K562 (cell line): ENCODE measurements at regions not wholly inside any gene's neighbourhood (a gene's known extent, or its start where the extent isn't known, plus 50 kb on each side); places are given as distances from the start of the nearest gene placed in this dataset.

ENCODE experiments used
- ATAC-seq: fragments of 200-7000 bp; cut with Tn5 transposase; 3 replicates; pipeline ENCODE4 v1.9.1; 2020; ENCODE audit warnings: moderate library complexity
- BruUV-seq: library from RNA; stranded (reverse); fragments of 400-500 nt; replicated peaks from 2 replicates; lab custom pipeline; 2021; lab: Mats Ljungman, UMichigan
- CTCF ChIA-PET: fragments of 300-600 bp; formaldehyde crosslinking; extraction: SDS; loops from one replicate; lab custom pipeline; 2021; ENCODE audit warnings: low intra/inter-chr PET ratio; lab: Yijun Ruan, JAX
- POLR2A ChIA-PET: fragments of 300-600, 350-650 bp; sonication (Branson Sonifier 250); formaldehyde crosslinking; extraction: SDS; loops from one replicate; lab custom pipeline; 2021; ENCODE audit warnings: antibody characterized with exemption, inconsistent platforms; lab: Yijun Ruan, JAX
- DNase-seq, 4 experiments: peaks; one replicate each; pipeline versions ENCODE4 v3.0.0 to v3.0.0-alpha.2; 2011 to 2018; ENCODE audit warnings: low spot score in 3 of 4, mixed read lengths in 3 of 4; ENCODE audit errors: extremely low read depth in 1 of 4
- FAIRE-seq: peaks from 2 replicates; lab custom pipeline; 2011; peaks lifted over from hg19 to GRCh38; lab: Jason Lieb, UNC
- H2AFZ ChIP-seq: 2 replicates; pipeline ENCODE4 v1.6.0; 2011; ENCODE audit warnings: low read depth, low read length, control low read depth, inconsistent platforms
- H3K27ac ChIP-seq: fragments of 200-600 bp; 3 replicates; pipeline ENCODE4 v1.8.0; 2011; ENCODE audit warnings: low read depth, mild to moderate bottlenecking, control low read depth, inconsistent platforms, low read length, moderate library complexity, mixed read lengths; ENCODE audit errors: extremely low read depth
- H3K27me3 ChIP-seq, 2 experiments: fragments of 300-600 bp in 1 of 2; 2 replicates in 1 of 2; 3 replicates in 1 of 2; pipeline versions ENCODE4 v1.6.0 to v1.8.0; 2011; ENCODE audit warnings: inconsistent platforms in 2 of 2, low read length in 2 of 2, mild to moderate bottlenecking in 1 of 2, mixed read lengths in 1 of 2, moderate library complexity in 1 of 2; ENCODE audit not compliant: control insufficient read depth in 2 of 2, insufficient read depth in 2 of 2
- H3K36me3 ChIP-seq: fragments of 300-600 bp; 3 replicates; pipeline ENCODE4 v1.8.0; 2011; ENCODE audit warnings: mild to moderate bottlenecking, low read length, inconsistent platforms; ENCODE audit not compliant: control insufficient read depth, insufficient read depth
- H3K4me1 ChIP-seq, 2 experiments: fragments of 200-600 bp in 1 of 2; replicated peaks in 1 of 2; 2 replicates in 1 of 2; 3 replicates in 1 of 2; pipeline versions ENCODE4 v1.5.1 to v1.8.0; 2011; ENCODE audit warnings: inconsistent platforms in 2 of 2, low read length in 2 of 2, mild to moderate bottlenecking in 1 of 2, mixed read lengths in 1 of 2, moderate library complexity in 1 of 2; ENCODE audit not compliant: control insufficient read depth in 2 of 2, insufficient read depth in 2 of 2
- H3K4me2 ChIP-seq: 2 replicates; pipeline ENCODE4 v1.6.1; 2011; ENCODE audit warnings: low read length, control low read depth, inconsistent platforms, mixed read lengths; ENCODE audit not compliant: insufficient read depth
- H3K4me3 ChIP-seq: fragments of 200-600 bp; sonication (generic), shearing (Covaris generic); 2 replicates; pipeline ENCODE4 v1.5.1; 2016; ENCODE audit warnings: control low read depth, inconsistent platforms
- H3K79me2 ChIP-seq: fragments of 200-600 bp; 3 replicates; pipeline ENCODE4 v1.8.0; 2011; ENCODE audit warnings: low read length, inconsistent platforms; ENCODE audit not compliant: control insufficient read depth, insufficient read depth
- H3K9ac ChIP-seq, 2 experiments: 2 replicates each; pipeline versions ENCODE4 v1.6.0 to v1.6.1; 2011; ENCODE audit warnings: low read depth in 2 of 2, low read length in 2 of 2, control low read depth in 1 of 2, inconsistent platforms in 1 of 2, mild to moderate bottlenecking in 1 of 2, mixed read lengths in 1 of 2; ENCODE audit not compliant: insufficient read depth in 1 of 2
- H3K9me1 ChIP-seq: one replicate; pipeline ENCODE4 v1.6.0; 2011; ENCODE audit warnings: inconsistent platforms, mild to moderate bottlenecking, low read length, moderate library complexity; ENCODE audit not compliant: control insufficient read depth, insufficient read depth
- H3K9me3 ChIP-seq: replicated peaks from 2 replicates; pipeline ENCODE4 v1.5.1; 2011; ENCODE audit warnings: low read depth, low read length, inconsistent platforms; ENCODE audit not compliant: control insufficient read depth, insufficient read depth
- H4K20me1 ChIP-seq: replicated peaks from 2 replicates; pipeline ENCODE4 v1.6.1; 2011; ENCODE audit warnings: low read length, inconsistent platforms, mixed read lengths; ENCODE audit not compliant: control insufficient read depth, insufficient read depth
- BCOR ChIP-seq: fragments of 450-650 bp; IDR thresholded peaks from 2 replicates; pipeline ENCODE4 v1.6.1; 2016
- MAZ ChIP-seq, 2 experiments: fragments of 450-650 bp in 1 of 2; sonication (generic) in 1 of 2; formaldehyde crosslinking; IDR thresholded peaks in 1 of 2; conservative IDR thresholded peaks in 1 of 2; 2 replicates each; pipeline versions ENCODE4 v1.4.0 to v1.5.0; 2020; ENCODE audit warnings: mild to moderate bottlenecking in 1 of 2, missing genetic modification reagents in 1 of 2
- MBD1 ChIP-seq: fragments of 250-450 bp; sonication (Bioruptor Pico); IDR thresholded peaks from 2 replicates; pipeline ENCODE4 v1.8.0; 2022; ENCODE audit warnings: inconsistent platforms
- MYNN ChIP-seq, 2 experiments: sonication (generic); formaldehyde crosslinking in 1 of 2; IDR thresholded peaks; 2 replicates each; pipeline versions ENCODE4 v1.5.0 to v1.6.1; 2016 to 2020; ENCODE audit warnings: antibody characterized with exemption in 1 of 2, missing genetic modification reagents in 1 of 2
- PREB ChIP-seq: sonication (generic); formaldehyde crosslinking; IDR thresholded peaks from 2 replicates; pipeline ENCODE4 v1.8.1; 2023; ENCODE audit warnings: mild to moderate bottlenecking, missing genetic modification reagents
- SLC30A9 ChIP-seq: fragments of 250-450 bp; sonication (Bioruptor Pico); IDR thresholded peaks from 2 replicates; pipeline ENCODE4 v1.8.0; 2022; ENCODE audit warnings: mild to moderate bottlenecking, moderate library complexity
- ZBTB33 ChIP-seq: sonication (generic); formaldehyde crosslinking; IDR thresholded peaks from 2 replicates; pipeline ENCODE4 v1.8.1; 2023; ENCODE audit warnings: mild to moderate bottlenecking, missing genetic modification reagents
- ZNF121 ChIP-seq: sonication (generic); formaldehyde crosslinking; conservative IDR thresholded peaks from 2 replicates; pipeline ENCODE4 v1.8.0; 2022; ENCODE audit warnings: missing genetic modification reagents
- in situ Hi-C: fragments of 300-500 bp; cut with MboI; formaldehyde crosslinking; loops from 4 replicates; pipeline ENCODE4 v1.15.0; 2018; ENCODE audit warnings: inconsistent platforms, mixed read lengths
- intact Hi-C: fragments of 100-400 bp; cut with micrococcal nuclease; formaldehyde crosslinking; loops from 2 replicates; pipeline ENCODE4 v1.14.2; 2022

GRCh38 chr1:56213068-56213467, 366.3 kb downstream of the PLPP3 start:
- Histone ChIP-seq H3K9me1 (no peaks in the 10 kb centered on the region), H3K36me3 (no peaks in the 10 kb centered on the region), H3K27ac (no peak overlapping the region), H3K9ac (no peak overlapping the region), H3K27me3 (no peaks in the 10 kb centered on the region), H3K79me2 (no peaks in the 10 kb centered on the region), H3K9me3 (no peaks in the 10 kb centered on the region), H3K4me3 (no peak overlapping the region), H3K4me2 (no peak overlapping the region), H2AFZ (no peak overlapping the region), H3K4me1 (no peaks in the 10 kb centered on the region), H4K20me1 (no peaks in the 10 kb centered on the region)
- DNase-seq (no peak), ATAC-seq (no peak), FAIRE-seq (no peak)
- no TSS peak for BruUV-seq
- TF ChIP-seq BCOR (no peak), PREB (no peak), MBD1 (no peak), MYNN (IDR thresholded peaks at IDR 0.05) (no peak), MYNN (CRISPR knock-in tag; IDR thresholded peaks at IDR 0.05) (no peak), ZBTB33 (CRISPR knock-in tag) (no peak), ZNF121 (CRISPR knock-in tag) (no peak), SLC30A9 (CRISPR knock-in tag) (no peak), MAZ (CRISPR knock-in tag; conservative IDR thresholded peaks at IDR 0.05 in 1 of 2, IDR thresholded peaks at IDR 0.05 in 1 of 2) (no peak)
- in situ Hi-C loops: no loop called here
- intact Hi-C loops: no loop called here
- POLR2A ChIA-PET: no interaction called here
- CTCF ChIA-PET: no interaction called here
